ENCODE measurements at regions not wholly inside any gene's neighbourhood (a gene's known extent, or its start where the extent isn't known, plus 50 kb on each side); places are given as distances from the start of the nearest gene placed in this dataset.

DNA sequence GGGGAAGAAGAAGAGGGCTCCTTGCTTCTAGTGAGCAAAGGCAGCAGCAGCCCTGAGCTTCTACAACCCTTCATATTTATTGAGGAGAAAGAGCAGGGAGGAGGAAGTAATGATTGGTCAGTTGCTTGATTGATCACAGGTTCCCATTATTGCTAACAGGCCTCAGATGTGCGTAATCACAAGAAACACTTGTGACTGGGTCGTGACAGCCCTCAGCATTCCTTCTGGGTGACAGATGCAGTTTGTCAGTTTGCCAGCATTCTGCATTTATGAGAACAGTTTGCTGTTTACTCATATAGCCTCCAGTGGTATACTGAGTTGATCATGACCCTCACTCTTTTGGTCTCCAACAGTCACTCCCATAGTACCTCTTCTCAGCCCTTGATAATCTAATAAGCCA, 111.5 kb upstream of the TNC start:
- TF ChIP-seq CTCF (conservative IDR thresholded peaks at IDR 0.05; ENCODE audit: low read length): no peak
- TF ChIP-seq EZH2phosphoT487 (IDR thresholded peaks at IDR 0.05; ENCODE audit: borderline replicate concordance): no peak

Measured in Loucy (cell line).